Breast epithelium (tissue), 4 donors: ENCODE measurements at regions not wholly inside any gene's neighbourhood (a gene's known extent, or its start where the extent isn't known, plus 50 kb on each side); places are given as distances from the start of the nearest gene placed in this dataset.
A peak's percentile ranks its signal among the peaks of the same experiment; 100 is the strongest.
"Not testable (repeated sequence)": the region's sequence is repeated elsewhere in the genome, so short reads cannot be mapped to it uniquely, and the experiment has no call there.

Experiments
- DNase-seq, 2 donors: peaks; one replicate each; pipeline ENCODE4 v3.0.0-alpha.2; 2019; ENCODE audit warnings: low spot score in 2 of 2
- H3K27ac ChIP-seq, 2 donors: fragments of 200-600 bp; sonication (generic) in 1 of 2; one replicate each; pipeline ENCODE4 v1.5.1; 2016 to 2019; ENCODE audit warnings: mild to moderate bottlenecking in 1 of 2
- H3K27me3 ChIP-seq, 2 donors: fragments of 200-600 bp; sonication (generic) in 1 of 2; one replicate each; pipeline versions ENCODE4 v1.5.1 to v1.6.0; 2017 to 2019; ENCODE audit warnings: control low read depth in 1 of 2, mild to moderate bottlenecking in 1 of 2
- H3K36me3 ChIP-seq: fragments of 200-600 bp; one replicate; pipeline ENCODE4 v1.5.1; 2019
- H3K4me1 ChIP-seq, 2 donors: fragments of 200-600 bp; sonication (generic); one replicate each; pipeline ENCODE4 v1.5.1; 2016 to 2019; ENCODE audit warnings: control low read depth in 1 of 2
- H3K4me3 ChIP-seq, 3 donors: fragments of 200-600 bp; sonication (generic); 1 replicate in 2 of 3; 2 replicates in 1 of 3; pipeline ENCODE4 v1.5.1; 2016 to 2019; ENCODE audit warnings: mild to moderate bottlenecking in 3 of 3, moderate library complexity in 2 of 3
- H3K9me3 ChIP-seq, 2 donors: fragments of 200-600 bp; sonication (generic) in 1 of 2; one replicate each; pipeline ENCODE4 v1.5.1; 2016 to 2019; ENCODE audit warnings: control low read depth in 1 of 2
- CTCF ChIP-seq, 3 donors: fragments of 450-650 bp; IDR thresholded peaks; one replicate each; pipeline ENCODE4 v1.5.1; 2016 to 2017; ENCODE audit warnings: antibody characterized with exemption in 3 of 3, mild to moderate bottlenecking in 3 of 3, moderate library complexity in 3 of 3
- POLR2A ChIP-seq: fragments of 450-650 bp; IDR thresholded peaks from one replicate; pipeline ENCODE4 v1.6.1; 2016; ENCODE audit warnings: antibody characterized with exemption, mild to moderate bottlenecking, moderate library complexity
- POLR2AphosphoS5 ChIP-seq, 3 donors: sonication (generic); formaldehyde crosslinking; IDR thresholded peaks; one replicate each; pipeline ENCODE4 v1.6.1; 2017; ENCODE audit warnings: antibody characterized with exemption in 3 of 3
- intact Hi-C: fragments of 100-400 bp; cut with DNase I; formaldehyde crosslinking; loops from one replicate; pipeline ENCODE4 v1.15.1; 2023; ENCODE audit warnings: low total_unique reads

- no peaks in the 10 kb centered on the region for H3K4me1 ChIP-seq
- no peak for DNase-seq
- no peaks in the 10 kb centered on the region for H3K27me3 ChIP-seq
- H3K9me3 ChIP-seq: no peaks in the 10 kb centered on the region
- TF ChIP-seq POLR2AphosphoS5 (IDR thresholded peaks at IDR 0.05): no peak
- TF ChIP-seq CTCF (IDR thresholded peaks at IDR 0.05): no peak
- TF ChIP-seq POLR2A: no peak
- no peak overlapping the region for H3K4me3 ChIP-seq
- no peak overlapping the region for H3K27ac ChIP-seq
- no peaks in the 10 kb centered on the region for H3K36me3 ChIP-seq
- intact Hi-C loops: no loop called here
Measured at GRCh38 chr10:85138046-85138445, 809.7 kb downstream of the CCSER2 start.

- no peaks in the 10 kb centered on the region for H3K36me3 ChIP-seq
- H3K4me3 ChIP-seq: no peak overlapping the region
- TF ChIP-seq POLR2A (no peak), CTCF (IDR thresholded peaks at IDR 0.05) (no peak), POLR2AphosphoS5 (IDR thresholded peaks at IDR 0.05) (no peak)
- peak in 1 of 2 donors; percentile 70 for DNase-seq
- intact Hi-C loops: no loop called here
- peak overlapping the region in 1 of 2 donors; percentile 19 for H3K27ac ChIP-seq
- H3K27me3 ChIP-seq: no peaks in the 10 kb centered on the region
- no peaks in the 10 kb centered on the region for H3K4me1 ChIP-seq
- no peaks in the 10 kb centered on the region for H3K9me3 ChIP-seq
Measured at GRCh38 chr10:85139124-85139523, 810.7 kb downstream of the CCSER2 start.

- H3K9me3 ChIP-seq, H3K4me1 ChIP-seq, intact Hi-C loops, H3K36me3 ChIP-seq, DNase-seq, H3K27ac ChIP-seq, H3K4me3 ChIP-seq, H3K27me3 ChIP-seq: not testable (repeated sequence)
Measured at GRCh38 chr10:85141520-85141919, 813.1 kb downstream of the CCSER2 start.

- H3K4me3 ChIP-seq: no peak overlapping the region
- H3K27ac ChIP-seq: no peak overlapping the region
- H3K4me1 ChIP-seq: no peaks in the 10 kb centered on the region
- TF ChIP-seq POLR2A: no peak
- TF ChIP-seq POLR2AphosphoS5 (IDR thresholded peaks at IDR 0.05): no peak
- no peak for TF ChIP-seq CTCF (IDR thresholded peaks at IDR 0.05)
- no peaks in the 10 kb centered on the region for H3K36me3 ChIP-seq
- H3K9me3 ChIP-seq: no peaks in the 10 kb centered on the region
- no peaks in the 10 kb centered on the region for H3K27me3 ChIP-seq
- intact Hi-C loops: no loop called here
- DNase-seq: no peak
Measured at GRCh38 chr10:85145966-85146365, 817.6 kb downstream of the CCSER2 start.

DNA sequence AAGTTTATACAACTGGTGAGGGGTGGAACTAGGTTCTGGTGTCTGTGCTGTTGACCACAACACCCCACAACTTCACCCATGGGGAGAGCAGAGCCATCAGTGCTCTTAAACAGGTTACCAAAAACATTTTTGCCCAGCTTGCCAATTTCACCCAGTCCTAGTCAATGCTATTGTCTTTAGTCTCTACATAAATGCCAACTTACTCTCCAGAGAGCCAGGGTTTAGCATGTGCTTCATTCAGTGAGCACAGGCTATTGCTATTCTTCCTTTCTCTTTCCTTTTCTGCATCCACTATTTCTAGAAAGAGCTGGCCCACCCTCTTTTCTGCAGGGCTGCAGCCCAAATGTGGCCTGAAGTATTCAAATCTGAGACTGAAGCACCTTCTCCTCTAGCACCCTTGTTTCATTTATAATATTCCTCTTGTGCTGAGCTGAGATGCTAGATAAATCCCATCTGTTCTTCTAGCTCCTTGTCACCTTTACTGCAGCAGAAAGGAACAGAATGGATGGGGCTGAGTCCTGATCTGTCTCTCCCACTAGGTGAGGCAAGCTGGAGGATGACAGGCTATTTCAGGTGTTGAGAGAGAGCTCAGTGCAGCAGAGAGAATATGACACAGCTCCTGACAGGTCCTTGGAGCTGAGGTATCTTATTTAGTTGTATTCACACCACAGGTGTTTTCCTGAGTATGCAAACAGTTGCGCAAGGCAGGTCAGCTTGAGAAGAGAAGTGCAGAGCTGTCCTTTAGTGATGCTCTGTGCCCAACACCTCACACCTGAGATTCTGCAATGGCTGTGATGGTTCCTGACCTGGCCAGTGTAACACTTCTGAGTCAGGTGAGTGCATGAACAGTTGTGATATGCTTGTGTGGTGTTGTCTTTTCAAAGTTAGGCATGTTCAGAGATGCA is 819.2 kb downstream of the CCSER2 start:
- intact Hi-C loops: no loop called here
- H3K4me3 ChIP-seq: no peak overlapping the region
- no peak overlapping the region for H3K27ac ChIP-seq
- no peaks in the 10 kb centered on the region for H3K9me3 ChIP-seq
- no peak for DNase-seq
- H3K36me3 ChIP-seq: no peaks in the 10 kb centered on the region
- no peaks in the 10 kb centered on the region for H3K4me1 ChIP-seq
- TF ChIP-seq POLR2AphosphoS5 (IDR thresholded peaks at IDR 0.05) (no peak), POLR2A (no peak), CTCF (IDR thresholded peaks at IDR 0.05) (no peak)
- H3K27me3 ChIP-seq: no peaks in the 10 kb centered on the region
